Endothelial cell of umbilical vein (primary cell): ENCODE measurements at regions not wholly inside any gene's neighbourhood (a gene's known extent, or its start where the extent isn't known, plus 50 kb on each side); places are given as distances from the start of the nearest gene placed in this dataset.

Experiments used
- BruUV-seq: library from RNA; stranded (reverse); fragments of 400-500 nt; replicated peaks from 2 replicates; lab custom pipeline; 2021; lab: Mats Ljungman, UMichigan
- CTCF ChIA-PET: fragments of 300-600, 350-600 bp; sonication (Branson Sonifier 250); formaldehyde crosslinking; loops from one replicate; lab custom pipeline; 2021; ENCODE audit warnings: antibody characterized with exemption, inconsistent platforms; lab: Charles Lee
- POLR2A ChIA-PET: fragments of 300-600, 350-600 bp; sonication (Branson Sonifier 250); formaldehyde crosslinking; loops from one replicate; lab custom pipeline; 2021; ENCODE audit warnings: antibody characterized with exemption, inconsistent platforms; lab: Charles Lee
- DNase-seq: peaks from one replicate; pipeline ENCODE4 v3.0.0-alpha.2; 2011; ENCODE audit warnings: low read depth, low spot score
- FAIRE-seq: peaks from 2 replicates; lab custom pipeline; 2011; peaks lifted over from hg19 to GRCh38; lab: Jason Lieb, UNC
- H2AFZ ChIP-seq: 2 replicates; pipeline ENCODE4 v1.6.0; 2012; ENCODE audit warnings: low read depth, low read length, control low read depth, inconsistent platforms
- H3K27ac ChIP-seq: 2 replicates; pipeline ENCODE4 v1.5.1; 2011; ENCODE audit warnings: low read depth, mild to moderate bottlenecking, control low read depth, low read length, moderate library complexity; ENCODE audit not compliant: insufficient read depth
- H3K27me3 ChIP-seq, 2 experiments: 2 replicates each; pipeline versions ENCODE4 v1.6.0 to v1.6.1; 2011; ENCODE audit warnings: low read length in 2 of 2, mixed read lengths in 1 of 2; ENCODE audit not compliant: control insufficient read depth in 2 of 2, insufficient read depth in 2 of 2
- H3K36me3 ChIP-seq, 2 experiments: 2 replicates in 1 of 2; 3 replicates in 1 of 2; pipeline ENCODE4 v1.5.1; 2011; ENCODE audit warnings: low read length in 2 of 2, mild to moderate bottlenecking in 1 of 2, moderate library complexity in 1 of 2; ENCODE audit not compliant: control insufficient read depth in 2 of 2, insufficient read depth in 2 of 2; ENCODE audit errors: extremely low read depth in 1 of 2
- H3K4me1 ChIP-seq: 3 replicates; pipeline ENCODE4 v1.5.1; 2011; ENCODE audit warnings: mild to moderate bottlenecking, low read length; ENCODE audit not compliant: control insufficient read depth, insufficient read depth; ENCODE audit errors: extremely low read depth
- H3K4me2 ChIP-seq: 2 replicates; pipeline ENCODE4 v1.6.1; 2011; ENCODE audit warnings: low read length, control low read depth, mixed read lengths; ENCODE audit not compliant: insufficient read depth
- H3K4me3 ChIP-seq, 3 experiments: fragments of 200-600 bp in 1 of 3; sonication (generic), shearing (Covaris generic) in 1 of 3; replicated peaks in 1 of 3; 2 replicates each; pipeline ENCODE4 v1.5.1; 2011 to 2016; ENCODE audit warnings: control low read depth in 3 of 3, low read length in 3 of 3, mild to moderate bottlenecking in 2 of 3, inconsistent platforms in 1 of 3, low read depth in 1 of 3, moderate library complexity in 1 of 3; ENCODE audit not compliant: insufficient read depth in 1 of 3
- H3K79me2 ChIP-seq: 2 replicates; pipeline ENCODE4 v1.6.0; 2012; ENCODE audit warnings: low read length, inconsistent platforms; ENCODE audit not compliant: control insufficient read depth, insufficient read depth
- H3K9ac ChIP-seq: replicated peaks from 2 replicates; pipeline ENCODE3; 2011; ENCODE audit warnings: low read length, control low read depth; ENCODE audit not compliant: insufficient read depth; ENCODE audit errors: extremely low read depth
- H3K9me1 ChIP-seq: replicated peaks from 3 replicates; pipeline ENCODE4 v1.6.0; 2011; ENCODE audit warnings: mild to moderate bottlenecking, low read length; ENCODE audit not compliant: control insufficient read depth, insufficient read depth; ENCODE audit errors: extremely low read depth
- H3K9me3 ChIP-seq: replicated peaks from 2 replicates; pipeline ENCODE4 v1.5.1; 2012; ENCODE audit warnings: low read length, inconsistent platforms; ENCODE audit not compliant: control insufficient read depth, insufficient read depth
- H4K20me1 ChIP-seq: replicated peaks from 2 replicates; pipeline ENCODE3; 2011; ENCODE audit warnings: mild to moderate bottlenecking, low read length; ENCODE audit not compliant: control insufficient read depth, insufficient read depth; ENCODE audit errors: extremely low read depth
- EZH2 ChIP-seq: IDR thresholded peaks from 2 replicates; pipeline ENCODE4 v1.6.1; 2012; ENCODE audit warnings: borderline replicate concordance, low read depth, mild to moderate bottlenecking, moderate library complexity, low read length, inconsistent platforms; ENCODE audit not compliant: severe bottlenecking
- MYC ChIP-seq: IDR thresholded peaks from one replicate; pipeline ENCODE4 v1.6.1; 2011; ENCODE audit warnings: mild to moderate bottlenecking, low read depth, low read length
- POLR2AphosphoS5 ChIP-seq: IDR thresholded peaks from 2 replicates; pipeline ENCODE4 v1.6.1; 2012; ENCODE audit warnings: low read depth, mild to moderate bottlenecking, control low read depth, low read length, moderate library complexity; ENCODE audit not compliant: insufficient read depth
- dilution Hi-C: fragments of 300-500 bp; cut with MboI; formaldehyde crosslinking; loops from one replicate; pipeline ENCODE4 v1.15.0; 2019; ENCODE audit warnings: low sequenced_read_pairs; ENCODE audit not compliant: extremely low pct_ligation_motif_present
- intact Hi-C: fragments of 100-400 bp; cut with micrococcal nuclease; formaldehyde crosslinking; loops from one replicate; pipeline ENCODE4 v1.10.0; 2022

DNA sequence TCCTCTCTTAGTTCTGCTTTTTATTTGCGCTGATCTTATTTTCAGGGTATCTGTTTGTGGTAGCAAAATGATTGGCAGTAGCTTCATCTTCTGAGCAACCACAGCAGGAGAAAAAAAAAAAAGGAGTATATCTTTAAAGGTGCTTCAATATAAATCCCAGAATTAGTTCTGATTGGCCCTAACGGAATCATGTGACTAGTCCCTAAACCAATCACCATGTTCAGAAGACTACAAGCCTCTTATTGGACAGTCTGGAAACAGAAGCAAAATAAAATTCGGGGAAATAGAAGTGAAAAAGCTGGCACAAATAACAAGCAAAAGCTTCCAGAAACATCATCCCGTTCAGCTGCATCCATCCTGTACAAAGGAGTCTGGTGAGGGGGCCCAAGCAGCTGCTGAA lies 49.9 kb upstream of the PTPRO start:
- no peak overlapping the region for H3K27ac ChIP-seq
- DNase-seq, result no peak
- H3K36me3 ChIP-seq, result no peaks in the 10 kb centered on the region
- no peak overlapping the region for H3K4me3 ChIP-seq
- intact Hi-C loops, result no loop called here
- no peaks in the 10 kb centered on the region for H3K27me3 ChIP-seq
- FAIRE-seq, result no peak
- TF ChIP-seq EZH2 (no peak), MYC (no peak), POLR2AphosphoS5 (no peak)
- H2AFZ ChIP-seq, result no peak overlapping the region
- no peaks in the 10 kb centered on the region for H3K9me1 ChIP-seq
- H4K20me1 ChIP-seq, result no peaks in the 10 kb centered on the region
- dilution Hi-C loops, result no loop called here
- no peaks in the 10 kb centered on the region for H3K9me3 ChIP-seq
- BruUV-seq, result no TSS peak
- no peaks in the 10 kb centered on the region for H3K79me2 ChIP-seq
- H3K9ac ChIP-seq, result no peak overlapping the region
- no peaks in the 10 kb centered on the region for H3K4me1 ChIP-seq
- no peak overlapping the region for H3K4me2 ChIP-seq
- CTCF ChIA-PET, result interaction anchor here (0.7 to 1.6 kb wide), 5 partner anchors 45 to 312 kb away, joined by 3 to 6 read pairs (median 4); partner anchors contain the start of gene RERG
- POLR2A ChIA-PET, result no interaction called here
